BJ (cell line): ENCODE measurements at regions not wholly inside any gene's neighbourhood (a gene's known extent, or its start where the extent isn't known, plus 50 kb on each side); places are given as distances from the start of the nearest gene placed in this dataset.

Source experiments
- CTCF ChIA-PET: fragments of 350-600 bp; formaldehyde crosslinking; extraction: SDS; loops from one replicate; lab custom pipeline; 2021; ENCODE audit warnings: antibody characterized with exemption, inconsistent platforms; lab: Yijun Ruan, JAX
- POLR2A ChIA-PET: fragments of 300-600 bp; sonication (Branson Sonifier 250); formaldehyde crosslinking; extraction: SDS; loops from one replicate; lab custom pipeline; 2021; ENCODE audit warnings: antibody characterized with exemption; lab: Charles Lee
- DNase-seq: peaks from one replicate; pipeline ENCODE4 v3.0.0-alpha.2; 2011; ENCODE audit warnings: low read depth
- H3K27me3 ChIP-seq: 2 replicates; pipeline ENCODE4 v1.6.0; 2011; ENCODE audit warnings: low read length; ENCODE audit not compliant: control insufficient read depth, insufficient read depth
- H3K36me3 ChIP-seq: 2 replicates; pipeline ENCODE4 v1.5.1; 2011; ENCODE audit warnings: low read length; ENCODE audit not compliant: control insufficient read depth, insufficient read depth
- H3K4me3 ChIP-seq: 2 replicates; pipeline ENCODE4 v1.5.1; 2011; ENCODE audit warnings: low read depth, mild to moderate bottlenecking, control low read depth, low read length
- CTCF ChIP-seq: IDR thresholded peaks from 2 replicates; pipeline ENCODE4 v1.5.1; 2011; ENCODE audit warnings: low read depth, mild to moderate bottlenecking, control low read depth, inconsistent platforms, low read length, moderate library complexity; ENCODE audit not compliant: insufficient read depth

GRCh38 chr6:140047321-140047720, 672.9 kb upstream of the CITED2 start:
- DNase-seq, result no peak
- ChIA-PET POLR2A (no interaction called here), CTCF (no interaction called here)
- Histone ChIP-seq H3K36me3 (no peaks in the 10 kb centered on the region), H3K27me3 (no peaks in the 10 kb centered on the region), H3K4me3 (no peak overlapping the region)
- TF ChIP-seq CTCF, result no peak

GRCh38 chr6:140046016-140046632, 671.7 kb upstream of the CITED2 start:
- H3K4me3 ChIP-seq, result no peak overlapping the region
- H3K36me3 ChIP-seq, result no peaks in the 10 kb centered on the region
- CTCF ChIA-PET, result no interaction called here
- POLR2A ChIA-PET, result no interaction called here
- TF ChIP-seq CTCF, result no peak
- no peak for DNase-seq
- H3K27me3 ChIP-seq, result no peaks in the 10 kb centered on the region

- Histone ChIP-seq H3K27me3 (no peaks in the 10 kb centered on the region), H3K36me3 (no peaks in the 10 kb centered on the region), H3K4me3 (no peak overlapping the region)
- ChIA-PET POLR2A (no interaction called here), CTCF (no interaction called here)
- TF ChIP-seq CTCF, result no peak
- no peak for DNase-seq
These were observed 670.7 kb upstream of the CITED2 start for GRCh38 chr6:140045116-140045515.

GRCh38 chr6:140044626-140045025, 670.2 kb upstream of the CITED2 start:
- CTCF ChIA-PET, result no interaction called here
- Histone ChIP-seq H3K4me3 (no peak overlapping the region), H3K27me3 (no peaks in the 10 kb centered on the region), H3K36me3 (no peaks in the 10 kb centered on the region)
- POLR2A ChIA-PET, result interaction anchor here (0.5 kb wide), 1 partner anchor 281 kb away, joined by 5 read pairs; no protein-coding TSS in a partner anchor
- DNase-seq, result no peak
- no peak for TF ChIP-seq CTCF

- H3K4me3 ChIP-seq, result no peak overlapping the region
- no peaks in the 10 kb centered on the region for H3K27me3 ChIP-seq
- no peaks in the 10 kb centered on the region for H3K36me3 ChIP-seq
- POLR2A ChIA-PET, result interaction anchor here (0.5 to 1.0 kb wide), 3 partner anchors 8 to 651 kb away, joined by 3 to 5 read pairs (median 3); no protein-coding TSS in a partner anchor
- no peak for DNase-seq
- CTCF ChIA-PET, result no interaction called here
- no peak for TF ChIP-seq CTCF
These were observed 669.4 kb upstream of the CITED2 start for GRCh38 chr6:140043762-140044378.
